ENCODE measurements at regions not wholly inside any gene's neighbourhood (a gene's known extent, or its start where the extent isn't known, plus 50 kb on each side); places are given as distances from the start of the nearest gene placed in this dataset.
"Not testable (repeated sequence)": the region's sequence is repeated elsewhere in the genome, so short reads cannot be mapped to it uniquely, and the experiment has no call there.

DNA sequence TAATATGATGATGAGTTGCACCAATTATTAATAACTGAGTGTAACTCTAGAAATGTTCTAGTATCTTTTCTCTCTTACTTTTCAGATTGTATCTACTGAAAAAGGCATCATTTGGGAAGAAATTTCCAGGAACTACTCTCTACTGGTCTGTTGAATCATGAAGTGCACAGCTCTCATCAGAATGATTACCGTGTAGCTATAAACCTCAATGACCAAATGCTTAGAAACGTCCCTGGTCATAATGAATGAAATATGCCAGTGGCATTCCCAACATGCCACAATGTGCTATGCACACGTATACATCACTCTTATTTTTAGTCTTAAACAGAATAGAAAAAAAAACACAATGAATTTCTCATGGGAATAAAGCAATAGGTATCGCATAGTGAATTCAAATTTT is 534.3 kb upstream of the OLFM3 start:
- H3K36me3 ChIP-seq (replicated peaks in 1 of 2; ENCODE audit: insufficient read depth in 1 of 2, low read depth in 2 of 2), result no peaks in the 10 kb centered on the region
- H3K9me3 ChIP-seq, result no peaks in the 10 kb centered on the region
- WGBS, 2 donors, result 59 to 61% methylated on average over 4 of the region's 4 CpGs
- no peak overlapping the region for H3K27ac ChIP-seq
- no peaks in the 10 kb centered on the region for H3K4me1 ChIP-seq
- ATAC-seq (no peak), DNase-seq (no peak)
- no peaks in the 10 kb centered on the region for H3K27me3 ChIP-seq
- no peak overlapping the region for H3K4me3 ChIP-seq
- intact Hi-C loops (cut with DNase I), result no loop called here
- TF ChIP-seq, protein P1, sequence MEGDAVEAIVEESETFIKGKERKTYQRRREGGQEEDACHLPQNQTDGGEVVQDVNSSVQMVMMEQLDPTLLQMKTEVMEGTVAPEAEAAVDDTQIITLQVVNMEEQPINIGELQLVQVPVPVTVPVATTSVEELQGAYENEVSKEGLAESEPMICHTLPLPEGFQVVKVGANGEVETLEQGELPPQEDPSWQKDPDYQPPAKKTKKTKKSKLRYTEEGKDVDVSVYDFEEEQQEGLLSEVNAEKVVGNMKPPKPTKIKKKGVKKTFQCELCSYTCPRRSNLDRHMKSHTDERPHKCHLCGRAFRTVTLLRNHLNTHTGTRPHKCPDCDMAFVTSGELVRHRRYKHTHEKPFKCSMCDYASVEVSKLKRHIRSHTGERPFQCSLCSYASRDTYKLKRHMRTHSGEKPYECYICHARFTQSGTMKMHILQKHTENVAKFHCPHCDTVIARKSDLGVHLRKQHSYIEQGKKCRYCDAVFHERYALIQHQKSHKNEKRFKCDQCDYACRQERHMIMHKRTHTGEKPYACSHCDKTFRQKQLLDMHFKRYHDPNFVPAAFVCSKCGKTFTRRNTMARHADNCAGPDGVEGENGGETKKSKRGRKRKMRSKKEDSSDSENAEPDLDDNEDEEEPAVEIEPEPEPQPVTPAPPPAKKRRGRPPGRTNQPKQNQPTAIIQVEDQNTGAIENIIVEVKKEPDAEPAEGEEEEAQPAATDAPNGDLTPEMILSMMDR (IDR thresholded peaks at IDR 0.05), result no peak
- no peak for TF ChIP-seq POLR2A (IDR thresholded peaks at IDR 0.05)

DNA sequence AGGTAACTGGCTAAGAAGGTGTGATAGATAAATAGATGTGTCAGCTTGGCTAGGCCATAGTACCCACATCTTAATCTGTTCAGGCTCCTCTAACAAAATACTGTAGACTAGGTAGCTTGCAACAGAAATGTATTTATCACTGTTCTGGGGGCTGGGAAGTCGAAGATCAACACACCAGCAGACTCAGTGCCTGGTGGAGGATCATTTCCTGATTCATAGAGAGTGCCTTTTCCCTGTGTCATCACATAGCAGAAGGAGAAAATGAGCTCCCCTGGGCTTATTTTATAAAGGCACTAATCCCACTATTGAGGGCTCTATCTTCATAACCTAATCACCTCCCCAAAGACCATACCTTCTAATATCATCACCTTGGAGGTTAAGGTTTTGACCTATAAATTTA is 532.7 kb upstream of the OLFM3 start:
- intact Hi-C loops (cut with DNase I), result no loop called here
- 44 to 45% methylated on average over 1 of the region's 1 CpG for WGBS, 2 donors
- no peaks in the 10 kb centered on the region for H3K36me3 ChIP-seq (replicated peaks in 1 of 2; ENCODE audit: insufficient read depth in 1 of 2, low read depth in 2 of 2)
- H3K4me3 ChIP-seq, result no peak overlapping the region
- no peak for TF ChIP-seq POLR2A (IDR thresholded peaks at IDR 0.05)
- TF ChIP-seq, protein P1 (IDR thresholded peaks at IDR 0.05), result no peak
- H3K4me1 ChIP-seq, result no peaks in the 10 kb centered on the region
- DNase-seq (no peak), ATAC-seq (no peak)
- no peaks in the 10 kb centered on the region for H3K27me3 ChIP-seq
- H3K9me3 ChIP-seq, result no peaks in the 10 kb centered on the region
- no peak overlapping the region for H3K27ac ChIP-seq

DNA sequence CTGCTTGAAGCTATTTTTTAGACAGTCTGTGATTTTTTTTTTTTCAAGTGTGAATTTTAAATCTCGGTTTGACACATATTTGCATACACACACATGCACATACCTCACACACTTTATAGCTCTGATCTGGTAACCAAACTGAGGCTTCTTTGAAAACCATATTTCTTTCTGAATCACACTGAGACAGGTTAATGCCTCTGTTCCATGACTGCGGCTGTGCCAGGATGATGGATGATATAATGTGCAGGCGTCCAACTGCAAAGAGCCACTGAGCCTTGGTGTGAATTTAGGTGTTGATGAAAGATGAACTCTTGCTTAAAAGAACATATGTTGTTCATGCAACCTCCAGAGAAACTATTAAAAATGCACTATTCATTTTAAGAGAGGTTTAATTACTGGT is 504.0 kb upstream of the OLFM3 start:
- WGBS, 2 donors, result 31 to 32% methylated on average over 3 of the region's 3 CpGs
- ATAC-seq, result no peak
- H3K36me3 ChIP-seq (replicated peaks in 1 of 2; ENCODE audit: insufficient read depth in 1 of 2, low read depth in 2 of 2), result no peaks in the 10 kb centered on the region
- no peak for TF ChIP-seq POLR2A (IDR thresholded peaks at IDR 0.05)
- TF ChIP-seq, protein P1 (IDR thresholded peaks at IDR 0.05), result no peak
- peaks cover 0 to 10% (median 0%) of the 10 kb centered on the region in 3 donors for H3K9me3 ChIP-seq
- no peak overlapping the region for H3K27ac ChIP-seq
- DNase-seq, result no peak
- no peaks in the 10 kb centered on the region for H3K27me3 ChIP-seq
- no peaks in the 10 kb centered on the region for H3K4me1 ChIP-seq
- intact Hi-C loops (cut with DNase I), result no loop called here
- H3K4me3 ChIP-seq, result no peak overlapping the region

DNA sequence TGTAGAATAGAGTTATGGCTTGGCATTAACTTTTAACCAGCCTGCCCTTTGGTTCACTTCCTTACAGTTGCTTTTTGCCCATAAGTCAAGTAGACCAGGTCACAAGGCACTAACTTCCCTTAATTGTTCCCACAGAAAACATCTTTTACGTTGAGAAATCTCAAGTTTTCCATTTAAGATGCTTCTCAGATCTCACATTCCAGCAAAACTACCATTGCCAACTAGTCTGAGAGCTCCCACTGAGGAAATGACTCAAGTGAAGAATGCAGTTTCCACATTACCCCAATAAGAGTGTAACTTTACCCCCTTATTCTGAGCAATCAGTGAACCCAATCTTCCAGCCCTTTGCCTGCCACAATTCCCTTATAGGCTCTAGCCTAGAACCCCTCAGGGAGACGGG is 502.2 kb upstream of the OLFM3 start:
- Histone ChIP-seq H3K27ac (no peak overlapping the region), H3K4me3 (no peak overlapping the region), H3K36me3 (replicated peaks in 1 of 2; ENCODE audit: insufficient read depth in 1 of 2, low read depth in 2 of 2) (no peaks in the 10 kb centered on the region), H3K27me3 (no peaks in the 10 kb centered on the region), H3K4me1 (no peaks in the 10 kb centered on the region), H3K9me3 (peaks cover 0 to 10% (median 0%) of the 10 kb centered on the region in 3 donors)
- ATAC-seq, result no peak
- DNase-seq, result no peak
- 37 to 50% methylated on average over 2 of the region's 2 CpGs for WGBS, 2 donors
- TF ChIP-seq, protein P1 (IDR thresholded peaks at IDR 0.05), result no peak
- no peak for TF ChIP-seq POLR2A (IDR thresholded peaks at IDR 0.05)
- intact Hi-C loops (cut with DNase I), result no loop called here

DNA sequence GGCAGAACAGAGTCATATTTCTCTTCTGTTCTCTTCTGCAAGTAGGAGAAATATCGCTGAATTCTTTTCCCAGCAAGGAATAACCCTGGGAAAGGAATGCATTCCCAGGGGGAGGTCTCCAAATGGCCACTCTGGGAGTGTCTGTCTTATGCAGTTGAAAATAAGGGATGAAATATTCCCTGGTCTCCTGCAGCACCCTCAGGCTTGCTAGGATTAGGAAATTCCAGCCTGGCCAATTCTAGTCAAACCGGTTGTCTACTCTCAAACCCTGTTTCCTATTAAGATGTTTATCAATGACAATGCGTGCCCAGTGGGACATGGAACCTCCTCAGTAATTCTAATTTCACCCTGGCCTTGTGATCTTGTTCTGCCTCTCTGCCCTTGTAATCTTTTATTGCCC is 501.1 kb upstream of the OLFM3 start:
- WGBS, 2 donors, result 55 to 72% methylated on average over 3 of the region's 3 CpGs
- H3K4me3 ChIP-seq; H3K9me3 ChIP-seq; H3K36me3 ChIP-seq (replicated peaks in 1 of 2; ENCODE audit: insufficient read depth in 1 of 2, low read depth in 2 of 2); H3K4me1 ChIP-seq; H3K27me3 ChIP-seq; DNase-seq; ATAC-seq; H3K27ac ChIP-seq; intact Hi-C loops (cut with DNase I): not testable (repeated sequence)

Data from body of pancreas (tissue), 4 donors.